Fibroblast of skin of back (primary cell): ENCODE measurements at regions not wholly inside any gene's neighbourhood (a gene's known extent, or its start where the extent isn't known, plus 50 kb on each side); places are given as distances from the start of the nearest gene placed in this dataset.

Experiments used
- DNase-seq: peaks from one replicate; pipeline ENCODE4 v3.0.0-alpha.2; 2013

DNA sequence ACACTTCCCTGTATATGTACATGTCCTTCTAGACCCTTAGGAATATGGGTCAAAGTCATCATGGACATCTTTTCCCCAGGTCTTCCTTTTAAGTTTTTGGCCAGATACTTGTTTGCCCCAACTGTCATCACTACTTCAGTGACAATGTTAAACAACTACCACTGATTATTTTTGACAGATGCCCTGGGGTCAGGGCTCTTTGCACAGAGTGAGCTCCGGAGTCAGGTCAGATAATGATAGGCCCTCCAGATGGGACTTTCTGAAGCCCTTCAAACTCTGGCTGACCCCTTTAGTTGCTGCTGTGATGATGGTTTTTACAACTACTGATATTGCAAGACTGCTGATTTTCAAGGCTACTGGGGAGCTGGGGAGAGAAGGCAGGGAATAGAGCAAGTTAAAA is 449.4 kb upstream of the HS6ST1 start:
- DNase-seq: no peak

DNA sequence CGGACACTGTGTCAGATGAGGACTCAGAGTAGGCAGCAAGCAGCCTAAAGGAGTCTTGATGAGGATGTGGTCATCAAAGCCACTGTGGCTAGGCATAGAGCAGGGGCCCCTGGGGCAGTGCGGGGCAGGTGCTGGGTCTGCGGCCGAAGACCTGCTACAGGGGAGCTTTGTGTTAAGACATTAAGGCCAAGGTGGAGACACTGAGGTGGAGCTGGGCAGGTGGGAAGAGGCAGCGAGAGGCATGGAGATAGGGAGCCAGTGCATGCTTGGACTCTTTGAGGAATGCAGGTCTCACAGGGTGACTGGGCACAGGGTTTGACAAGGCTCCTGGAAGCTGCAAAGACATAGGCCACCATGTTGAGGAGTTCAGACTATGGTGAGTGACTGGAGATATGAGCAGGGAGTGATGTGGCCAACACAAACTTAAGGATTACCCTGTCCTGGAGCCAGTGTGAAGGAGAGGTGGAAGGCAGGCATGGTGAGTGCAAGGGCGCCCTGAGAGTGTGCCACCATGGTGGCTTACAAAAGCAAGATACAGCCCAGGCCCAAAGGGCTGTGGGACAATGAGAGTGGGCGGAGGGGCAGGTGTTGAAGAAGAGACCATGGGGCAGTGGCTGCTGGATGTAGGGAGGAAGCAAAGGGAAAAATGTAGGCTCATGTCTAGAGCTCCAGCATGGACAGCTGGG is 450.9 kb upstream of the HS6ST1 start:
- no peak for DNase-seq

DNA sequence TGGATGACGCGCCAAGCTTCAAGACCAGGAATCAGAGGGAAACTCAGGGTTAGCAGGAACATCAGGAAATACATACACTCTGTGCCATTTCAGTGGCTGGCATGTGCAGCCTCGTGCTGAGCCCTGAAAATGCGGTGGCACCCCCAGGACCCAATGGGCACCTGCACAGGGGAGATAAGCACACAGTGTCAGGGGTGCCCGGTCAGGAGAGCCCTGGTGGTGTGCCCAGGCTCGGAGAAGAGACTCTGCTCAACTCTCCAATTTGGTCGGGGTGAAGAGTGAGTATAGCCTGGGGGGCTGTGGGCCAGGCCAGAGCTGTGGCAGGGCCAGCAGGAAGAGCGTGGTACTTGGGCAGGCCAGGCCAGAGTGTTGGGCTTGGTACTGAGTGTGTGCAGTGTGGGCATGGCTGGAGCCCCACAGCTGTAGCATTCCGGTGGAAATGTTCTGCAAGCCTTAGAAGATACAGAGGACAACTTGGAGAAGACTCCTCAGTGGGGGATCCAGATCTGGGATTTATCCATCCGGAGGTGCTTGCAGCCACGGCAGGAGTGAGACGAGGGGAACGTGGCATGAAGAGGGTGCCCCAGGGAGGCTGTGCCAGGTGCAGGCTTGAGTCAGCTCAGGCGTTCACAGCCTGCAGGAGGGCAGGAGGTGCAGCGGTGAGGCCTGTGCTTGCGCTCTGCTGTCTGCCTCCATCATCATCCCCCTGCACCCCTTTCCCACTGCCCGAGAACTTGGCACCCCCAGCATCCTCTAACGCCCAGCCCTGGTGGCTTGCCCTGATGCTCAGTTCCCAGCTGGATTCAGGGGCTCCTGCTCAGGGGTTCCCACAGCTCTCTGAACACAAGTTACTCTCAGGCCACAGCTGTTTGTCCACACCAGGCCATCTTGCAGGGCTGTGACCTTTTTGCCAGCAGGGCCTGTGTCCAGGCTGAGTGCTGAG is 451.7 kb upstream of the HS6ST1 start:
- DNase-seq: no peak

DNA sequence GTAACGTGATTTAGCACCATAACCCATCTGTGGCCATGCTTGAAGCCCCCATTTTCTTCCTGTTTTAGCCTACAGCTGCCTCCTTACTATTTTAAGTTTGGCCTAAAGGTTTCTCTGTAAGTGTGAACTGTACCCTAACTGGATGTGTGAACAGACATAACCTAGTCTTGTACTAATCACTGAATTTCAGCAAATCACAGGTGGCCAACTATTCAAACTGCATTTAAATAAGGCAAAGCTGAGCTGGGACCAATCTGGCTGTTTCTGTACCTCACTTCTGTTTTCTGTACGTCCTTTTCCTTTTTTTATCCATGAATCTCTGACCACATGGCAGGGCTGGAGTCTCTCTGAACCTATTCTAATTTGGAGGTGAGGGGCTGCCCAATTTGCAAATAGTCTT is 452.7 kb upstream of the HS6ST1 start:
- no peak for DNase-seq

DNA sequence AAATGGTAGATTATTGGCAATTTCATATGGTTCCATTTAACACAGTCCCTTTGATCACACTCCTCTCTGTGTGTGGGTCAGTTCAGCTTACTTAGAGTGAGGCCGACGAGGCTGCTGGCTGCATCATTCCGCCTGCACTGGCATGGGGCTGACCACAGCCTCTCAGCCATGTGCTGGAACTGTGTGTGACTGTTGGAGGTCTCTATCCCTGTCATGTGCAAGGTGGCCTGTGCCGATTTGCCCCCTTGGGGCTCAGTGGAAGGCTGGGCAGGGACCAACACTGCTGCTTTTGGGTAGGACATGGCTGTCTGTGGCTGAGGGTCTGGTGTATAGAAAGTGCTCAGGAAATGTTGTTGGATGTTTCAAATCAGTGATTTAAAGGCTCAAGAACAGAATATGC is 454.0 kb upstream of the HS6ST1 start:
- DNase-seq: no peak

DNA sequence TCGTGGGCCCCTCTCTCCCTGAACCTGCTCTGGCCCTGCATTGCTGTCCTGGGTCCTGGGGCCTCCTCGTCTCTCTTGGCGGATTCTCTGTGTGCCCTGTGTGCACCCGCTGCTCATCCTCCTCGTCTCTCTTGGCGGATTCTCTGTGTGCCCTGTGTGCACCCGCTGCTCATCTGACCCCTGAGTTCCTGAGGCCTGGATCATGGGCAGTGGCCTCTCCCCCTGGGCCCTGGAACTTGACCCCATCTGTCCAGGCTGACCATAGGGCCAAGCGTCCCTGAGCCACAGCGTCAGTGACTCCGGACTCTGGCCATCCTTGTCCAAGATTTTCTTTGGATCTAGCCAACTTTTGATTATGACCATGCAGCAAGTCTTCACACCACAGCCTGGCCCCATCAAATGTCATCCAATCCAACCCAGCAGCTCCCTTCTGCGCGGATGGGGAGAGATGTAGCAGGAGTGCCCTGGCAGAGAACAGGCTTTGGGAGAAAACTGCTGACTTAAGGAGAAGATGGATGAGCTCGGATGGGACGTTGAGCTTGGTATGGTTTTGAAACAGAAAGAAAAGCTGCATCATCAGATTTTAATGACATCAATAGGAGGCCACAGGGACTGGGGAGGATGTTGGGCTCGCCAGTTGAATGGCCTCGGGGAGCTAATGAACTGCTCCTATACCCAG is 455.1 kb upstream of the HS6ST1 start:
- no peak for DNase-seq

DNA sequence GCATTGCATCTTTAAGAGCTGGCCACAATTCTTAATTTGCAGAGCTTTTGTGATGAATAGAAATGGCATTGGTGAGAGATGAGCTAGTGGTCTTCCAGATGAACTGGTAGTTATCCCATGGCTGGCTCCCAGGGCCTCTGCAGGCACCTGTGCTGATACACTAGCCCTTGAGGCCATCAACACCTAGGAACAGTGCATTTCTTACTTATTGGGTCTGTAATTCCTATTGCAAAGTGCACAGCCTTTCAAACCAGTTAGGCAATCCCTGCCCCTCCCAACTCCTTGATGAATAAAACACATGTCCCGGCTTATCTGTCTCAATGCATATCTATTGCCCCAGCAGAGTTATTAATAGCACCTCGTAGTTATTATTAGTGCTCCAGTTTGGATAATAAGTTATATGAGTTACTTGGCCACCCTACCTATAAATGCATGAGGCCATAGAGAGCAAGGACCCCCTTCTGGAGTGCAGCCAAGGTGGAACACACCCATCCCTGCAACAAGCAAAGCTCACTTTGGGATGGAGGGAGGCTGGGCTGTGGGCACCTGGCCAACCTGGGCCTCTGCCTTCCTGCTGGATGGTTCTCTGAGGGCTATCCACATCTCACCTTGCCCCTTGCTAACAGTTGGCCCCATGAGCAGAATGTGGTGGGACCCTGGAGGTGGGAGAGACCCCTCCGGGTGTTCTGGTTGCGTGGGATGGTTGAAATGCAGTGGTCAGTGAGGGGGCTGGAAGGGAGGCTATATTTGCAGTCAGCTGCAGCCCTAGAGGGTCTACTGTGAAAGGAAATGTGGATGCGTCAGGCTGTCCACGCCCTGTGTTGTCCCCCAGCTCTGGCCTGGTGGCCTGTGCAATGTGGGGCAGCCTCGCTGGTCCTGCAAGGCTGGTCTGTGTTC is 455.9 kb upstream of the HS6ST1 start:
- DNase-seq: no peak

DNA sequence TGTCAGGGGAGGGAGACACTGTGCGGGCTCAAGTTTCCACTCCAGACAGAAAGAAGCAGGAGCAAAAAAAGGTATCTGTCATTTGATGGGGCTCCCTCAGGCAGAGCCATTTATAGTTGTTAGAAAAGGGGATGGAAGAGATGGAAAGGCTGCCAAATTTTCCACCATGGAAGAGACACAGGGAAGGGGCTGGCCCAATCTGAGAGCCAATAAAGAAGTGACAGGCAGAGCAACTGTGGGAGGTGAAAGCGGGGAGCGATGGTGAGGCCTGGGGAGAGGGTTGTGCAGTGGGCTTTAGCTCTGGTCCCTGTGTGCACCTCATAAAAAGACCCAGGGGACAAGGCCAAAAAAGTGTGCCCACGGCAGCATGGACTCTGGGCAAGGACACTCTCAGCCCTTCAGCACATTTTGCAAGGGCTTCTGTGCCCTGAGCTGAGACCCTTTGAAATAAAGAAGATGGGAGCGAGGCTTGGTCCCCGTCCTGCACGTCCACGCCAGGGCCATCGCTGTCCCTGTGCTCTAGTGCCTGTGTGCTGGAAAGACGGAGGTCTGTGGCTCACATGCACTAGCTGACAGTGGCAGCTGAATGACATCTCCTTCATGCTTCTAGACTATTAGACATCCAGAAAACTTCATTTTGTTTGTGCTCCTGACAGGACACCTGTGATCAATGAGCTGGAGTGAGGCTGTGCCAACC is 456.7 kb upstream of the HS6ST1 start:
- DNase-seq: no peak

DNA sequence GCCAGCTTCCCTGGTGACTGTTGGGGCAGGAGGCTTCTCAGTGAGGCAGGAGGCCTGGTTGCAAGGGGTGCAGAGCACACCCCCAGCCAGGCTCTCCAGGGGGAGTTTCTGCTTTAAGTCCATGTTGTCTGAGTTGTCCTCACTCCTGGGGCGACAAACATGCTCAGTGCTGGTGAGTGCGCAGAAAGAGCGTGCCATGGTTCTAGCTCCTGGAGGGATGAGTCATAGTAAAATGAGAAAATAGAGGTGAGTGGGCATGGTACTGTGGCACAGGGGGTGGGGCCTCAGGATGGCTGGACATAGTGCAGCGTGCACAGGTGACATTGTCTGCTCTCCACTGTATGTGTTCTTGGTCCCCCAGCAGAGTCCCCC is 457.2 kb upstream of the HS6ST1 start:
- DNase-seq: no peak

DNA sequence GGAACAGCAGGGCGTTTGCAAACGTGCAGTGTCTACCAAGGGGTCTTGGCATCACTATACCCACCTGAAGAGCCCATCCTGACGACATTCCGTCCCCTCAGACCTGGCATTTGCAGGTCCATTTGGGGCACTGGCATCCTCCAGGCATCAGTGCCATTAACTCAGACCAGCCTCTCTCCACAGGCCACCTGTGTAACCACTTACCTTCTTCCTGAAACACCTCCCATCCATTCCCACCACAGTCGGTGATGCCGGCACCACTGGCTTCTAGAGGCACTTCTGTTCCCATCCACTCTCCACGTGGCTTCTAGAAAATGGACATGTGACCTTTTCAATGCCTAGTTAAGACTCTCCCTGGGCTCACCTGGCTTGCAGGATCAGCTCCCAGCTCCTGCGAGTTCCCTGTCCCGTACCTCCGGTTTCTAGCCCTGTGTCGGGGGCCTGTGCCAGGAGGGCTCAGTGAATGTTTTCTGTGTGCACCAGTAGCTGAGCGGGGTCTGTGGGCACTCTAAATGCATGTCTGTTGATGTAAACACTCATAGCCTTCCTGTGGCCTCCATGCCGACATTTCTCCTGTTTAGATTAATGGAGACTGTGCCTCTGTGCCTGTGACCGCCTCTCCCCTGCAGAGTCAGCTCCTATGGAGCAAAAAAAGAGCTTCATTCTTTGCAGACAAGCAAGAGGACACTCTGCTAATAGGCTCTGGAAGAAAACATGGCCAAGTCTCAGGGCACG is 458.0 kb upstream of the HS6ST1 start:
- DNase-seq: no peak

DNA sequence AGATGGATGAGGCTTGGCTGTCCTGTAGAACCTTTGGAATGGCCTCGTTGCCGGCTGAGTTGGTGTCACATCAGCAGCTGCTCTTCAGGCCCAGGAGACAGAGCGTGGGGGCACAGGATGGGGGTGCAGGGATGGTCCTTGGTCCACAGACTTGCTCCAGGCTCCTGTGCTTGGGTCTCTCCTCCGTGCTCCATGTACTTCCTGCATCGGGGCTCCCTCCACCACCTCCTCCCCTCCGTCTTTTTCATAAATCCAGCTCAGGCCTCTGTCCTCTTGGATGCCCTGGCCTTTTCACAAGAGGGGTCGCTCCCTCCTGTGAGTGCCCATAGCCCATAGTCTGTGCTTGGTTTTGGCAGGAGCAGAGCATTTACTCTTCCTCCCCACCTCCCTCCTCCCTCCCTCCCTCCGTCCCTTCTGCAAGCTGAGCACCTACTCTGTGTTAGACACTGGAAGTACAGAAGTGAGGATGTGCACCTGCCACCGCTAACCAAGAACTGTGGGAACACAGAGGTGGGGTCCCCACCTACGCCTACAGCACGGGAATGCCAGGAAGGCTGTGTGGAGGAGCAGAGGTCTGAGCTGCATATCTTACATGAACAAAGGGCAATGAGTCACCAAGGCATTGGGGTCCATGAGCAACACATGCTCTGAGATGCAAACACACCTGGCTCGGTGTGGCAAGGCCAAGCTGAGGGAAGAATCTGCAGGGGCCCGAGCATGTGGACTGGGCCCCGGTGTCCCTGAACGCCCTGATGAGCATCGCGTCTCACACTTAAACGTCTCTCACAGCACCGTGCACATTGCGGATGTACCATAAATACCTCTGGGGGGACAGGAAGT is 458.7 kb upstream of the HS6ST1 start:
- no peak for DNase-seq

DNA sequence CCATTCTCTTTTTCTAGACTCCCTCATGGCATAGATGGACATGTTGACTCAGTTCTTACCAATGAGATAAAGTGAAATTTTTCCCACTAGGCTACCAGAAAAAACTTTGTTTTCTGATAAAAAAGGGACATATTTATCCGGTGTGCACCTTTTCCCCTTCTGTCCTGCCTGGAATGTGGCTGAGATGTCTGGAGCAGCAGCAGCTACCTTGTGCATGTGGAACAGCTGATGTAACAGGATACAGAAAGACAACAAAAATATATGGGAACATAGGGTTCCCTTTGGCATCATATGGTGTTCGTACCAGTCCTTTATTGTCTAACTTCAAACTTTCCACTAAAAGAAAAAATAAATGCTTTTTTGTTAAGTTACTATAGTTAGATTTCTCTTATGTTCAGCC is 460.2 kb upstream of the HS6ST1 start:
- no peak for DNase-seq

DNA sequence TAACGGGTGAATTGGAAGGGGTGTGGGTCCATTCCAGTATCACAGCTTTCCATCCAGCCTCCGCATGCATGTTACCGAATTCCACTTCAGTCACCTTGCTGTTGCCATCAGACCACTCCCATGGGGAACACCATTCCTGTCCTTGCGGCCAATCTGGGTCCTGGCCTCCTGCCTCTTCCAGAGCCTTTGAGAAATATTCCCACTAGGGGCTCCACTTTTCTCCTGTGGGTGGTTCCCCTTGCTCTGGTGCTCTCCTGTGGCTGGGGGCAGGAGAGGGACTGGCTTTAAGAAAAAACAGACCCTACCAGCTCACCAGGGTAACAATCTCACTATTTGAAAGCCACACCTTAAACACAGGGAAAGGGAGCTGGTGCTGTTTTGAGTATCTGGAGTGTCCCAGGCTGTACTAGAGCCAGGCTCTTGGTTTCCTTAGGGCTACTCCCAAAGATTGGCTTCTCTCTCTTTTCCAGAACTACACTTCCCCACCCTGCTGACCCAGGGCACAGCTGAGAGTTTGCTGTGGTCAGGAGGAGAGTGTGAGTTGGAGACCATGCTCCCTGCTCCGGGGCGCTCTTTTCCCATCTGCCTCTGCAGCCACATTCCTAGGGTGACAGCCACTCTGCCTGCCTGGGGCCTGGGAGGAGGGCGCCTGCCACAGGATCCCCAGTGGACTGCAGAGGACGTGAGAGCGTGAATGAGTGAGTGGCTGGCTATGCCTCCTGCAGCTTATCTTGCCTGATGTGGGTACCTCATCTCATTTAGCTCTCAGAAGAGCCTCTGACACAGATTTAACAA is 460.8 kb upstream of the HS6ST1 start:
- no peak for DNase-seq

DNA sequence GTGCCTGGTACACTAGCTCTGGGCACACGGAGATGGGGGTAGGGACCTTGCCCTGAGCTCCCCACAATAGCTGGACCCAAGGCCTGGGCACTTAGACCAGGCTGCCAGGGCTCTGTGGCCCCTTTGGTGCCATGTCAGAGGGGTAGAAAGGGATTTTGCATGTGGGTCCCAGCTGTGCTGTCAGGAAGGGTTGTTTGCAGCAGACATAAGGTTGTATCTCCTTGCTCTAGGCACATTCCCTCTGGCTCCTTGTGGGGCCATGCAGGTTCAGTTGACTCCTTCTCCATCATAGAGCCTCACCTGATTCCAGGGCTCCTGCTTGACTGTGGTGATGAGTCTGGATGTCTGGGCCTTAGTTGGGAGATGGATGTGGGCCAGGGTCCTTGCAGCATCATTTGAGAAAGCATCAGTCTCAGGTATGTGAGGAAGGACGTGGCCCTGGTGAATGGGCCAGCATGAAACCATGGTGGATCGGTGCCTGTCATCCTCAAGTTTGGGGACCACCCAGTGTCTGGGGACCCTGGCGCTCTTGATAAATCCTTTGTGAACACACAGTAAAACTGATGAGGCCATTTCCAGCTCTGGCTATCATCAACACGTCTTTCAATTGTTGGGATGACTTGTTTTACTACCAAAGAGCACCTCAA is 461.9 kb upstream of the HS6ST1 start:
- DNase-seq: no peak

DNA sequence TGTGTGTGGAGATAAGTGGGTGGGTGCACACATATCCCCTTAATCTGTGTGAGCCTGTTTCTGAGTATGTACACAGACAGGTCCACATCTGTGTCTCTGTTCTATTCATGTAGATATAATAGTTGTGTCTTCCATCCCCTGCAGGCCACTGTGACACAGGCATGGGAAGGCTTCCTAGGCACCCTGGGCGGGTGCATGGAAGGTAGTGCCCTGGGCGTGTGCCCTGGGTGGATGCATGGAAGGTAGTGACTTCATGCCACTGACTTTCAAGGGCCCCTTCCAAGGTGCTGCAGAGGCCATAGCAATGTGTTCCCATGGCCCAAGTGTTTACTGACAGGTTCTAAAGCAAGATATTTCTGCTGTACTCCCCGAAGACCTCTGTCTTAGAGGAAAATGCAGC is 462.5 kb upstream of the HS6ST1 start:
- no peak for DNase-seq

DNA sequence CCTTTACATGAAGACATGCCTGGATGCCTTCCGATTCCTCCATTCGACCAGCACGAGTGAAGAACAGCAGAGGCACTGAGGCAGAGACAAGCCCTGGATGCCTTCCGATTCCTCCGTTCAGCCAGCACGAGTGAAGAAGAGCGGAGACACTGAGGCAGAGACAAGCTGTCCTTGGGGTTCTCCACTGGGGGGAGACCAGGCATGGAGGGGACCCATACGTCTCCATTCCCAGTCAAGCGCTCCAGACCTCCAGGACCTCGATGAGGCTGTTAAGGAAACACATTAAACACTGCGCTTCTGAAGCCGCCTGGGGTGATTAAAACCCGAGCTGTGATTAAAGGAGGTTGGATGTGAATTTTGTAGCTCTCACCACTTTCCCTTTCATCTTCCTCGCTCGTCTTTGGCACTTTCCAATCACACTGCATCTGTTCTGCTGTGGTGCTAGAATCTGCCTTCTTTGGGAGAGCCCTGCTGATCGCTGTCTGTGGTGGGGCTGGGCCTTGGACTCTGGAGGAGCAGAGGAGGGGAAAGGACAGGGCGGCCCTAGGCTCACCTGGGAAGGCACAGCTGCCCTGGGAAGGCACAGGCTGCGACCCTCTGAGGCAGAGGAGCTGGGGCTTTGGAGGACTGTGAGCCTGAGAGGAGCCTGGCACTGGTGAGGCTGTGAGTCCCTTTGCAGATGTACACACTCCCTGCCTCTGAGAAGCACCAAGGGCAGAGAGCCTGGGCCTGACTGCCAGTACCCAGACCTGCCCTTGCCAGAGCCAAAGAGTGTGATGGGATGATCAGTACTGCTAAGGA is 463.1 kb upstream of the HS6ST1 start:
- no peak for DNase-seq

DNA sequence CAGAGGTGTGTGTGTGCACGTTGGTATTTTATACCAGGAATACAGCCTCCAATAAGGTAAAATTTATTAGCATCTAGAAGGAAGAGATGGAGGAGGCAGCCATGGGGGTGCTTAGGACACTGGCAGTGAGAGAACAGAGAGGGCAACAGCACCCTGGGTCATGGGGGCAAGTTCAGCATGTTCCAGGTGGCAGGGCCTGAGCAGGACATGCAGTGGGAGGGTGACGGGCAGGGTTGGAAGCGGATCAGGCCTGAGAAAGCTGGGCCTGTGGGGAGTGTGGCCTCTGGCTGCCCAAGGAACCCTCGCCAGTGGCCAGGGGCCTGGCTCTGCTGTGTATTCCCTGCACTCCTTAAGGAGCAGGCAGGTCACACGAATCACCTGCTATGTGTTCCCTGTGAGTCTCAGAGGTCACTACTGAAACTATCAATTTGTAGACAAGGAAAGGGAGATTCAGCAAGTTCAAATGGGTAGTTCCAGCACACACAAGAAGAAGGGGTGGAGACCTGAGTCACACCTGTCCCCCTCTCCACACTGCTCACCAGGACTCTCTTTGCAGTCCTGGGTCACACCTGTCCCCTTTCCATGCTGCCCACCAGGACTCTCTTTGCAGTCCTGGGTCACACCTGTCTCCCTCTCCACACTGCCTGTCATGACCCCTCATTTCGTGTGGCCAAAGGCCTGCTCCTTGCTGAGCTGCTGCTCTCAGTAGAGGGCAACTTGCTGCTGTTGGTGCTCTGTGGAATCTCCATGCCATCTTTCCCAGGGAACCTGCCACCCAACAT is 463.9 kb upstream of the HS6ST1 start:
- DNase-seq: no peak
